Neural progenitor cell (in vitro differentiated cells): ENCODE measurements at regions not wholly inside any gene's neighbourhood (a gene's known extent, or its start where the extent isn't known, plus 50 kb on each side); places are given as distances from the start of the nearest gene placed in this dataset.

Experiments used
- EZH2 ChIP-seq: fragments of 200-600 bp; sonication (generic); IDR thresholded peaks from 2 replicates; pipeline ENCODE4 v1.6.1; 2017; ENCODE audit warnings: antibody characterized with exemption, mild to moderate bottlenecking, moderate library complexity
- EZH2phosphoT487 ChIP-seq: fragments of 200-600 bp; sonication (generic); IDR thresholded peaks from 2 replicates; pipeline ENCODE4 v1.6.1; 2017; ENCODE audit warnings: antibody characterized with exemption
- TF ChIP-seq, protein P1 (sequence below): fragments of 200-600 bp; sonication (generic); IDR thresholded peaks from 2 replicates; pipeline ENCODE4 v1.5.1; 2017; ENCODE audit warnings: antibody characterized with exemption, mild to moderate bottlenecking

DNA sequence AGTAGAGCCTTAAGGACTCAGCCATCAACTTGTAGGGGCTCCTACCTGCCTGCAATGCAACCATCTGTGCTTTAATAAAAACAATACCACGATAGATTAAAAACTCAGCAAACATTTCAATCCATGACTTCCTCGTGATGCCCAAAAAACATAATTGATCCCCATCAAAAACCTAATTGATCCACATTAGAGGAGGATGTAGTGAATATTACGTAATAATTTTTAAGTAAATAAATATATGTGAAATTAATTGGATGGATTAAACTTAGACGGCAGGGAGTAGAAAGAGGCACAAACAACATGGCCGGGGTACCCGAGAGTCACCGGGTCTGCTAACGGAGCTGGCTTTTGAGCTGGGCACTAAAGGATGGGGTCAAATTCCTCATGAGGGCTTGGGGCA, 87.3 kb downstream of the ARL4C start:
- TF ChIP-seq, protein P1, sequence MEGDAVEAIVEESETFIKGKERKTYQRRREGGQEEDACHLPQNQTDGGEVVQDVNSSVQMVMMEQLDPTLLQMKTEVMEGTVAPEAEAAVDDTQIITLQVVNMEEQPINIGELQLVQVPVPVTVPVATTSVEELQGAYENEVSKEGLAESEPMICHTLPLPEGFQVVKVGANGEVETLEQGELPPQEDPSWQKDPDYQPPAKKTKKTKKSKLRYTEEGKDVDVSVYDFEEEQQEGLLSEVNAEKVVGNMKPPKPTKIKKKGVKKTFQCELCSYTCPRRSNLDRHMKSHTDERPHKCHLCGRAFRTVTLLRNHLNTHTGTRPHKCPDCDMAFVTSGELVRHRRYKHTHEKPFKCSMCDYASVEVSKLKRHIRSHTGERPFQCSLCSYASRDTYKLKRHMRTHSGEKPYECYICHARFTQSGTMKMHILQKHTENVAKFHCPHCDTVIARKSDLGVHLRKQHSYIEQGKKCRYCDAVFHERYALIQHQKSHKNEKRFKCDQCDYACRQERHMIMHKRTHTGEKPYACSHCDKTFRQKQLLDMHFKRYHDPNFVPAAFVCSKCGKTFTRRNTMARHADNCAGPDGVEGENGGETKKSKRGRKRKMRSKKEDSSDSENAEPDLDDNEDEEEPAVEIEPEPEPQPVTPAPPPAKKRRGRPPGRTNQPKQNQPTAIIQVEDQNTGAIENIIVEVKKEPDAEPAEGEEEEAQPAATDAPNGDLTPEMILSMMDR = no peak
- TF ChIP-seq EZH2 (no peak), EZH2phosphoT487 (no peak)
